ENCODE measurements at regions not wholly inside any gene's neighbourhood (a gene's known extent, or its start where the extent isn't known, plus 50 kb on each side); places are given as distances from the start of the nearest gene placed in this dataset.

DNA sequence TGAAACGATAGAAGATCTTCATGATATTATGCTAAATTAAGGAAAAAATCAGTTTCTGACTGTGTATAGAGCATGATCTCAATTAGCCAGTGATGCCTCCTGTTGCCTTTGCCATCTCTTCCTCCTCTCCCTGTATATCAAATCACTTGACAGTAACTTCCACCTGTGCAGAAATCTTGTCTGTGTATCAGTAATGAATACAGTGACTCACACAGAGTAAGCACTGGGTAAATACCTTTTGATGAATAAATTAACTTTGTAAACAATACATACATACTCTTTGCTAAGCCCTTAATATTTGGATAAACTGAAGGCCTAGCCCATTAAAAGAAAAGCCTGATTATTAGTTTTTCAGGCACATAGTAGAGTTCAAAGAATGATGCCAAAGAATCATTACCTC, 610.6 kb upstream of the NRP1 start (continued):
- TF ChIP-seq CHD7 (IDR thresholded peaks at IDR 0.05; ENCODE audit: insufficient replicate concordance, low read length) (no peak), TAF1 (IDR thresholded peaks at IDR 0.05; ENCODE audit: low read depth, low read length) (no peak), JUN (IDR thresholded peaks at IDR 0.05; ENCODE audit: low read depth, low read length) (no peak), TEAD4 (IDR thresholded peaks at IDR 0.05; ENCODE audit: low read depth, low read length) (no peak), GTF2F1 (IDR thresholded peaks at IDR 0.05; ENCODE audit: borderline replicate concordance, low read depth, low read length) (no peak), BACH1 (IDR thresholded peaks at IDR 0.05; ENCODE audit: low read length) (no peak), TAF7 (optimal IDR thresholded peaks at IDR 0.05; ENCODE audit: borderline replicate concordance, low read depth, low read length) (no peak), SP1 (IDR thresholded peaks at IDR 0.05; ENCODE audit: low read depth, low read length) (no peak), HDAC2 (IDR thresholded peaks at IDR 0.05; ENCODE audit: borderline replicate concordance in 1 of 2, low read depth in 2 of 2, low read length in 2 of 2) (no peak)

Measured in H1 (cell line).